ENCODE measurements at regions not wholly inside any gene's neighbourhood (a gene's known extent, or its start where the extent isn't known, plus 50 kb on each side); places are given as distances from the start of the nearest gene placed in this dataset.

GRCh38 chr5:152501294-152501693, 96.2 kb upstream of the NMUR2 start (continued):
- TF ChIP-seq, protein P1, sequence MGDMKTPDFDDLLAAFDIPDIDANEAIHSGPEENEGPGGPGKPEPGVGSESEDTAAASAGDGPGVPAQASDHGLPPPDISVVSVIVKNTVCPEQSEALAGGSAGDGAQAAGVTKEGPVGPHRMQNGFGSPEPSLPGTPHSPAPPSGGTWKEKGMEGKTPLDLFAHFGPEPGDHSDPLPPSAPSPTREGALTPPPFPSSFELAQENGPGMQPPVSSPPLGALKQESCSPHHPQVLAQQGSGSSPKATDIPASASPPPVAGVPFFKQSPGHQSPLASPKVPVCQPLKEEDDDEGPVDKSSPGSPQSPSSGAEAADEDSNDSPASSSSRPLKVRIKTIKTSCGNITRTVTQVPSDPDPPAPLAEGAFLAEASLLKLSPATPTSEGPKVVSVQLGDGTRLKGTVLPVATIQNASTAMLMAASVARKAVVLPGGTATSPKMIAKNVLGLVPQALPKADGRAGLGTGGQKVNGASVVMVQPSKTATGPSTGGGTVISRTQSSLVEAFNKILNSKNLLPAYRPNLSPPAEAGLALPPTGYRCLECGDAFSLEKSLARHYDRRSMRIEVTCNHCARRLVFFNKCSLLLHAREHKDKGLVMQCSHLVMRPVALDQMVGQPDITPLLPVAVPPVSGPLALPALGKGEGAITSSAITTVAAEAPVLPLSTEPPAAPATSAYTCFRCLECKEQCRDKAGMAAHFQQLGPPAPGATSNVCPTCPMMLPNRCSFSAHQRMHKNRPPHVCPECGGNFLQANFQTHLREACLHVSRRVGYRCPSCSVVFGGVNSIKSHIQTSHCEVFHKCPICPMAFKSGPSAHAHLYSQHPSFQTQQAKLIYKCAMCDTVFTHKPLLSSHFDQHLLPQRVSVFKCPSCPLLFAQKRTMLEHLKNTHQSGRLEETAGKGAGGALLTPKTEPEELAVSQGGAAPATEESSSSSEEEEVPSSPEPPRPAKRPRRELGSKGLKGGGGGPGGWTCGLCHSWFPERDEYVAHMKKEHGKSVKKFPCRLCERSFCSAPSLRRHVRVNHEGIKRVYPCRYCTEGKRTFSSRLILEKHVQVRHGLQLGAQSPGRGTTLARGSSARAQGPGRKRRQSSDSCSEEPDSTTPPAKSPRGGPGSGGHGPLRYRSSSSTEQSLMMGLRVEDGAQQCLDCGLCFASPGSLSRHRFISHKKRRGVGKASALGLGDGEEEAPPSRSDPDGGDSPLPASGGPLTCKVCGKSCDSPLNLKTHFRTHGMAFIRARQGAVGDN (IDR thresholded peaks at IDR 0.05) = no peak
- no peak for TF ChIP-seq SREBF2 (IDR thresholded peaks at IDR 0.05; ENCODE audit: low read length)
- TF ChIP-seq TCF3 (IDR thresholded peaks at IDR 0.05; ENCODE audit: borderline replicate concordance, insufficient read depth, low read depth, low read length) = no peak
- TF ChIP-seq, protein P2, sequence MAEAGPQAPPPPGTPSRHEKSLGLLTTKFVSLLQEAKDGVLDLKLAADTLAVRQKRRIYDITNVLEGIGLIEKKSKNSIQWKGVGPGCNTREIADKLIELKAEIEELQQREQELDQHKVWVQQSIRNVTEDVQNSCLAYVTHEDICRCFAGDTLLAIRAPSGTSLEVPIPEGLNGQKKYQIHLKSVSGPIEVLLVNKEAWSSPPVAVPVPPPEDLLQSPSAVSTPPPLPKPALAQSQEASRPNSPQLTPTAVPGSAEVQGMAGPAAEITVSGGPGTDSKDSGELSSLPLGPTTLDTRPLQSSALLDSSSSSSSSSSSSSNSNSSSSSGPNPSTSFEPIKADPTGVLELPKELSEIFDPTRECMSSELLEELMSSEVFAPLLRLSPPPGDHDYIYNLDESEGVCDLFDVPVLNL (IDR thresholded peaks at IDR 0.05; ENCODE audit: low read depth, low read length) = no peak
- TF ChIP-seq IRF4 (IDR thresholded peaks at IDR 0.05; ENCODE audit: low read depth, low read length) = no peak
- TF ChIP-seq ZNF592 (IDR thresholded peaks at IDR 0.05) = no peak
